GM19395 (cell line): ENCODE measurements at regions not wholly inside any gene's neighbourhood (a gene's known extent, or its start where the extent isn't known, plus 50 kb on each side); places are given as distances from the start of the nearest gene placed in this dataset.
"Not testable (repeated sequence)": the region's sequence is repeated elsewhere in the genome, so short reads cannot be mapped to it uniquely, and the experiment has no call there.

Experiments used
- ATAC-seq: cut with Tn5 transposase; IDR thresholded peaks from one replicate; pipeline ENCODE4 v1.9.1; 2021; ENCODE audit warnings: mild to moderate bottlenecking, moderate library complexity; ENCODE audit not compliant: unreplicated experiment

GRCh38 chr4:43410636-43411035 lies 518.1 kb downstream of the GRXCR1 start:
- ATAC-seq: no peak

DNA sequence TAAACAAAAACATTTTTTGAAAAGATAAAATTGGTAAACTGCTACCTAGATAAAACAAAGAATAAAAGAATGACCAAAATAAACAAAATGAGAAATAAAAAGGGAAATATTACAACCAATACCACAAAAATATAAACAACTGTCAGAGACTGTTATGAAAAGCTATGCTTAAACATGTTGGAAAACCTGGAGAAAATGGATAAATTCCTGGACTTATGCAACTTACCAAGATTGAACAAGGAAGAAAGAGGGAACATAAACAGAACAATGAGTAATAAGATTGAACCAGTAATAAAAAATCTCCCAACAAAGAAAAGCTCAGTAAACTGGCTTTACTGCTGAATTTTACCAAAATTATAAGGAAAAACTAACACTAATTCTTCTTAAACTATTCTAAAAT lies 518.7 kb downstream of the GRXCR1 start:
- ATAC-seq: no peak

GRCh38 chr4:43423276-43423675 lies 530.8 kb downstream of the GRXCR1 start:
- no peak for ATAC-seq

- no peak for ATAC-seq
These were observed 532.7 kb downstream of the GRXCR1 start for GRCh38 chr4:43425206-43425605.

DNA sequence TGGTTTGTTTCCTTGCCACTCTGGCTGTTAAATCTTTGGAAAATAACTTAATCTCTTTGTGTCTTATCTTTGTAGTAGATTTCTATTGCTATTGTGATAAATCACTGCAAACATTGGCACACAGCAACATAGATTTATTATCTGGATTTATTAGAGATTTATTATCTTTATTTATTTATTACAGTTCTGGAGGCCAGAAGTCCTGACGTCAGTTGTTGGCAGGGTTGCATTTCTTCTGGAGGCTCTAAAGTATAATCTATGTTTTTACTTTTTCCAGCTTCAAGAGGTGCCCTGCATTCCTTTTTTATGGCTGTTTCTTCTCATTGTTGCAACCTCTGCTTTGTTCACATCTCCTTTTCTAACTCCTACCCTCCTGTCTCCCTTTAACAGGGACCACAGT lies 542.8 kb downstream of the GRXCR1 start:
- ATAC-seq: no peak

- no peak for ATAC-seq
These were observed 560.4 kb downstream of the GRXCR1 start for GRCh38 chr4:43452948-43453347.

GRCh38 chr4:43456383-43456782 lies 563.9 kb downstream of the GRXCR1 start:
- ATAC-seq: no peak

GRCh38 chr4:43457866-43458265 lies 565.4 kb downstream of the GRXCR1 start:
- no peak for ATAC-seq

DNA sequence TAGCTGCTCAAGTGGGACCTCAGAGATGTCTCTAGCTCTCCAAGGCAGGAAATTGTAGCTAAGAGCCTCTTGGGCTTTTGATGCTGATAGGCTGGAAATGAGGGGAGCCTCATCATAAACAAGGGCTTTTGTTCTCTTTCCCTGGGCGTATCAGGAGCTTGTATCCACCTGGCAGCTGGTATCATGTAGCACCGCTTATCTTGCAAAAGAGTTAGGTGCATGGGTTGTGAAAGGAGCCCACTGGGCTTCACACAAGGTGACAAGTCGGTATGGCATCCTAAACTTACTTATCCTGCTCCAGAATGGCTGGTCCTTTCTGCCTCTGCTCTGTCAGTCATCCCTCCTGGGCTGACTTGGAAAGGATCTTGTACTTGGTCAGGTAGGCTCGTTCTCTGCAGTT lies 565.8 kb downstream of the GRXCR1 start:
- ATAC-seq: no peak

- ATAC-seq: no peak
These were observed 579.4 kb downstream of the GRXCR1 start for GRCh38 chr4:43471950-43472349.

DNA sequence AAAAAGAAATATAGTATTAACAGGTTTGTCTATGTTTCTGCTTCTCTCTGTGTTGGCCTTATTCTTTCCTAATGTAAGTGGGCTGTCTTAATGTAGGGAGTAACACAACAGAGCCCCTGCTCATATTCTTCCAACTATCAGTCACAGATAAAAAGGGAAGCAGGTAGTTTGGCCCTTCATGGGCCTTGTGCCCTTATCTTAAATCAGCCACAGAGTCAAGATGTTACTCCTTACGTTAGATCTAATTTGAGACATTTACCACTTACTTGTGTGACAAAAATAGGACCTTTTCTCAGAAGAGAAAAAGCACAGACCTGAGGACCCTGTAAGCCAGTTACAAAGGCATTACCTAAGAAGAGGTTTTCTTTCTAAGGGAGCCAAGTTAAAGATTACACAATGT lies 589.0 kb downstream of the GRXCR1 start:
- no peak for ATAC-seq

GRCh38 chr4:43485196-43485595 lies 592.7 kb downstream of the GRXCR1 start:
- no peak for ATAC-seq

GRCh38 chr4:43496188-43496587 lies 603.7 kb downstream of the GRXCR1 start:
- no peak for ATAC-seq

DNA sequence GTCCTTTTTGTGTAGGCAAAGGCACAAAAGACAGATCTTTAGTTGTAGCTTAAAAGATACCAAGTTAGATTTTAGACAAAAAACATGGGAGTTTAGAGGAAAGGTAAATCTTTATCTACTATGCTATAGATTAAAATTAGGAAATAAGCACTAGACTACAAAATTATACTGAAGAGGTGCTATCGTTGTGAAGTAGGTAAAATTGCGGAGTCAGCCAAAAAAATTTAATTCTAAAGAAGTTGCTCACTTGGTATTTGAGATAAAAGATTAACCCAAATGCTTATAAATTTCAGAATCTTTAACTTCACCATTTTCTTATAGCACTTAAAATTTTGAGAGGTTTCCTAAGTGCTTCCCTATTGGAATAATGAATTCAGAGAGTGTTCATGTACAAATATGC lies 604.1 kb downstream of the GRXCR1 start:
- no peak for ATAC-seq

DNA sequence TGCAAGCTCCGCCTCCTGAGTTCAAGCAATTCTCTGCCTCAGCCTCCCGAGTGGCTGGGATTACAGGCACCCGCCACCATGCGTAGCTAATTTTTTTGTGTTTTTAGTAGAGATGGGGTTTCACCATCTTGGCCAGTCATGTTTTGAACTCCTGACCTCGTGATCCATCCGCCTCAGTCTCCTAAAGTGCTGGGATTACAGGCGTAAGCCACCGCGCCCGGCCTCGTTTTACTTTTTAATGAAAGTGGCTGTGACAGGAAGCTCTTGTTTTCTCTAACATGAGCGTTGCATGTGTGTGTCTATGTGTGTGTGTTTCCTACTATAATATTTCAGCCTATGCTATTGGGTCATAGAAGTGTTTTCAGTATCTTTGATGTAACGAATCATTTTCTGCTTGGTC lies 613.3 kb downstream of the GRXCR1 start:
- not testable (repeated sequence) for ATAC-seq

DNA sequence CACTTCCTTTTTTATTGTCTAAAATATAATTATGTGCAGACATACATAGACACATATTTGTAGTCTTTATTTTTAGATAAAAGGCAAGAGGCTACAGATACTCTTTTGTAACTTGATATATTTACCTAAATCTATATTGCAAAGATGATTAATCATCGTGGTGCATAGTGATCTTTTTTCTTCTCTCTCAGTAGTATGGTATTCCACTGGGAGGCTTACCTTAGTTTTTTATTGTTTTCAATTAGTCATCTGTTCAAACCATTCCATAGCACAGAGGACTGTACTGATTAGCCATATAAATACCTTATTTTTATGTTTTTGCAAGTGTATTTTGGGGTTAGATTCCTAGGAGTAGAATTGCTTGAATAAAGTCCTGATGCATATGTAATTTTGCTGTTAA lies 619.7 kb downstream of the GRXCR1 start:
- ATAC-seq: no peak

GRCh38 chr4:43525646-43526045 lies 633.1 kb downstream of the GRXCR1 start:
- ATAC-seq: no peak

GRCh38 chr4:43547561-43547960 lies 655.0 kb downstream of the GRXCR1 start:
- ATAC-seq: no peak

GRCh38 chr4:43550981-43551627 lies 658.6 kb downstream of the GRXCR1 start:
- ATAC-seq: no peak

GRCh38 chr4:43556262-43556661 lies 663.7 kb downstream of the GRXCR1 start:
- ATAC-seq: no peak

GRCh38 chr4:43560047-43560446 lies 667.5 kb downstream of the GRXCR1 start:
- ATAC-seq: no peak

DNA sequence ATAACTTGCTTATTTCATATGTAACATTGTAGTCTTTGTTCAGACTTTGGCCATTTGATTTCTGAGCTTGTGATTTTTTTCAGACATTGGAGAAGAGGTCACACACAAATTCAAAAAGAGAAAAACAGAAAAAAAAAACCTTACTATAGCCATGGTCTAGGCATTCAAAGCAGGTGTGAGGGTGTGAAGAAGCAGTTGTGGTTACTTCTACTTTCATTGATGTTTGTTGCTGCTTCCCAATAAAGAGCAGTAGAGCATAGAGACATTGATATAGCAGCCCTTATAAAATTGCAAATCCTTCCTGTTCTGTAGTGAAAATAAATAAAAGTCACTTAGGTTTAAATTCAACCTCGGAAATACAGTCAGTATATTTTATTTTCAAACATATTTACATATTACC lies 671.6 kb downstream of the GRXCR1 start:
- no peak for ATAC-seq

DNA sequence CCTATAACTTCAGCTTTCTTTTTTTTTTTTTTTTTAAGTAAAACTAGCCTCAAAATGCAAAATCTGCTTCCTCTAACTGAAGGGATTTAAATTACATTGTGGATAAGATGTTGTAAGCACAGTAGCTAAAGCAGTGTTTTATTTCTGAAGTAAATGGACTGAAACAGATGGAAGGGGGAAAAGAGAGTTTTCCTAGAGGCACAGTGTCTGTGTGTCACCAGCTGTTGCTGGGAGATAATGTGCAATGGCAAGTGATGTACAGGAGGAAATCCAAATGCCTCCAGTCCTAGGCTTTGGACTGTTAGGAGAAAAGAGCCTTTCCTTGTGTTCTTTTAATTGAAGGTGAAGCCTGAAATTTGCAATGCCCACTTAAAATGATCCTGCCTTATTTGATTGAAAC lies 672.1 kb downstream of the GRXCR1 start:
- ATAC-seq: no peak
